K562 (cell line): ENCODE measurements at regions not wholly inside any gene's neighbourhood (a gene's known extent, or its start where the extent isn't known, plus 50 kb on each side); places are given as distances from the start of the nearest gene placed in this dataset.

Experiments
- BHLHE40 ChIP-seq: IDR thresholded peaks from 2 replicates; pipeline ENCODE4 v1.6.1; 2011; ENCODE audit warnings: low read length, improper control_type of control experiment
- BMI1 ChIP-seq: fragments of 150-350 bp; IDR thresholded peaks from 2 replicates; pipeline ENCODE4 v1.6.1; 2014; ENCODE audit warnings: low read length
- CBFA2T3 ChIP-seq: fragments of 450-650 bp; IDR thresholded peaks from 2 replicates; pipeline ENCODE4 v1.6.1; 2017
- CCNT2 ChIP-seq: IDR thresholded peaks from 2 replicates; pipeline ENCODE4 v1.6.1; 2011; ENCODE audit warnings: borderline replicate concordance, low read depth, mild to moderate bottlenecking, moderate library complexity, mixed read lengths, low read length; ENCODE audit not compliant: insufficient read length; ENCODE audit errors: extremely low read depth
- FOXM1 ChIP-seq, 2 experiments: fragments of 450-650 bp in 1 of 2; sonication (generic) in 1 of 2; formaldehyde crosslinking in 1 of 2; IDR thresholded peaks; 2 replicates each; pipeline versions ENCODE4 v1.6.1 to v1.9.0; 2017 to 2022; ENCODE audit warnings: low read depth in 2 of 2, mild to moderate bottlenecking in 2 of 2, missing genetic modification reagents in 1 of 2, moderate library complexity in 1 of 2
- GABPA ChIP-seq: fragments of 200-800 bp; sonication (Bioruptor generic); conservative IDR thresholded peaks from 2 replicates; pipeline ENCODE4 v1.6.1; 2016; ENCODE audit warnings: low read depth, missing genetic modification characterization, missing compliant biosample characterization
- KAT8 ChIP-seq: fragments of 450-650 bp; IDR thresholded peaks from 2 replicates; pipeline ENCODE4 v1.6.1; 2016; ENCODE audit warnings: low read depth, mild to moderate bottlenecking
- KDM5B ChIP-seq: fragments of 200-600 bp; sonication (generic); IDR thresholded peaks from 2 replicates; pipeline ENCODE4 v1.6.1; 2012; ENCODE audit warnings: low read depth, mild to moderate bottlenecking, moderate library complexity, low read length, control low read depth, inconsistent platforms; ENCODE audit not compliant: insufficient replicate concordance
- NKRF ChIP-seq: fragments of 450-650 bp; IDR thresholded peaks from 2 replicates; pipeline ENCODE4 v1.6.1; 2016; ENCODE audit warnings: borderline replicate concordance
- POLR2G ChIP-seq: fragments of 200-400 bp; formaldehyde crosslinking; IDR thresholded peaks from 2 replicates; pipeline ENCODE4 v1.6.1; 2017; ENCODE audit warnings: low read depth, mild to moderate bottlenecking, antibody characterized with exemption, low read length, moderate library complexity
- SIX5 ChIP-seq, 2 experiments: IDR thresholded peaks; 2 replicates each; pipeline ENCODE4 v1.6.1; 2011; ENCODE audit warnings: low read length in 2 of 2, borderline replicate concordance in 1 of 2, low read depth in 1 of 2, mild to moderate bottlenecking in 1 of 2, moderate library complexity in 1 of 2; ENCODE audit not compliant: insufficient read depth in 1 of 2
- ZNF766 ChIP-seq: fragments of 200-800 bp; sonication (Bioruptor generic); conservative IDR thresholded peaks from 2 replicates; pipeline ENCODE4 v1.6.1; 2016; ENCODE audit warnings: missing genetic modification characterization, missing compliant biosample characterization
- ZNF79 ChIP-seq: fragments of 250-450 bp; sonication (Bioruptor Pico); IDR thresholded peaks from 2 replicates; pipeline ENCODE4 v1.4.0; 2020; ENCODE audit warnings: low read depth, mild to moderate bottlenecking, moderate library complexity
- TF ChIP-seq, protein P1 (sequence below), 2 experiments: fragments of 450-650 bp in 1 of 2; sonication (generic) in 1 of 2; formaldehyde crosslinking; conservative IDR thresholded peaks; 2 replicates each; pipeline versions ENCODE4 v1.4.0 to v1.8.1; 2020 to 2022; ENCODE audit warnings: mild to moderate bottlenecking in 1 of 2, missing genetic modification reagents in 1 of 2
- TF ChIP-seq, protein P2 (sequence below): sonication (generic); formaldehyde crosslinking; IDR thresholded peaks from 2 replicates; pipeline ENCODE4 v1.9.0; 2022; ENCODE audit warnings: mild to moderate bottlenecking, missing genetic modification reagents
- TF ChIP-seq, protein P3 (sequence below): fragments of 250-450 bp; sonication (Bioruptor Pico); IDR thresholded peaks from 2 replicates; pipeline ENCODE4 v1.9.0; 2021; ENCODE audit warnings: mild to moderate bottlenecking
- TF ChIP-seq, protein P4 (sequence below): fragments of 450-650 bp; IDR thresholded peaks from 2 replicates; pipeline ENCODE4 v1.6.1; 2016

GRCh38 chr12:116434155-116435011 lies 124.8 kb upstream of the MAP1LC3B2 start (continued):
- TF ChIP-seq NKRF: no peak
- no peak for TF ChIP-seq CBFA2T3
- TF ChIP-seq KAT8: no peak
- TF ChIP-seq SIX5 (IDR thresholded peaks at IDR 0.05; ENCODE audit: borderline replicate concordance in 1 of 2, insufficient read depth in 1 of 2, low read depth in 1 of 2, low read length in 2 of 2): no peak
- TF ChIP-seq, protein P1, sequence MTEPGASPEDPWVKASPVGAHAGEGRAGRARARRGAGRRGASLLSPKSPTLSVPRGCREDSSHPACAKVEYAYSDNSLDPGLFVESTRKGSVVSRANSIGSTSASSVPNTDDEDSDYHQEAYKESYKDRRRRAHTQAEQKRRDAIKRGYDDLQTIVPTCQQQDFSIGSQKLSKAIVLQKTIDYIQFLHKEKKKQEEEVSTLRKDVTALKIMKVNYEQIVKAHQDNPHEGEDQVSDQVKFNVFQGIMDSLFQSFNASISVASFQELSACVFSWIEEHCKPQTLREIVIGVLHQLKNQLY (CRISPR knock-in tag; conservative IDR thresholded peaks at IDR 0.05): no peak
- TF ChIP-seq FOXM1 (IDR thresholded peaks at IDR 0.05; ENCODE audit: low read depth): no peak
- TF ChIP-seq FOXM1 (CRISPR knock-in tag; IDR thresholded peaks at IDR 0.05; ENCODE audit: low read depth): no peak
- TF ChIP-seq, protein P2, sequence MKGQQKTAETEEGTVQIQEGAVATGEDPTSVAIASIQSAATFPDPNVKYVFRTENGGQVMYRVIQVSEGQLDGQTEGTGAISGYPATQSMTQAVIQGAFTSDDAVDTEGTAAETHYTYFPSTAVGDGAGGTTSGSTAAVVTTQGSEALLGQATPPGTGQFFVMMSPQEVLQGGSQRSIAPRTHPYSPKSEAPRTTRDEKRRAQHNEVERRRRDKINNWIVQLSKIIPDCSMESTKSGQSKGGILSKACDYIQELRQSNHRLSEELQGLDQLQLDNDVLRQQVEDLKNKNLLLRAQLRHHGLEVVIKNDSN: no peak
- TF ChIP-seq KDM5B: no peak
- no peak for TF ChIP-seq CCNT2
- TF ChIP-seq ZNF766 (CRISPR knock-in tag): no peak
- TF ChIP-seq BMI1: no peak
- TF ChIP-seq POLR2G: no peak
- TF ChIP-seq BHLHE40: peak; percentile 74
- TF ChIP-seq, protein P3, sequence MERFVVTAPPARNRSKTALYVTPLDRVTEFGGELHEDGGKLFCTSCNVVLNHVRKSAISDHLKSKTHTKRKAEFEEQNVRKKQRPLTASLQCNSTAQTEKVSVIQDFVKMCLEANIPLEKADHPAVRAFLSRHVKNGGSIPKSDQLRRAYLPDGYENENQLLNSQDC: no peak
- TF ChIP-seq ZNF79 (CRISPR knock-in tag): no peak
- TF ChIP-seq, protein P4, sequence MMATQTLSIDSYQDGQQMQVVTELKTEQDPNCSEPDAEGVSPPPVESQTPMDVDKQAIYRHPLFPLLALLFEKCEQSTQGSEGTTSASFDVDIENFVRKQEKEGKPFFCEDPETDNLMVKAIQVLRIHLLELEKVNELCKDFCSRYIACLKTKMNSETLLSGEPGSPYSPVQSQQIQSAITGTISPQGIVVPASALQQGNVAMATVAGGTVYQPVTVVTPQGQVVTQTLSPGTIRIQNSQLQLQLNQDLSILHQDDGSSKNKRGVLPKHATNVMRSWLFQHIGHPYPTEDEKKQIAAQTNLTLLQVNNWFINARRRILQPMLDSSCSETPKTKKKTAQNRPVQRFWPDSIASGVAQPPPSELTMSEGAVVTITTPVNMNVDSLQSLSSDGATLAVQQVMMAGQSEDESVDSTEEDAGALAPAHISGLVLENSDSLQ: peak; percentile 26; the same call in 1 of the 2 replicates
- no peak for TF ChIP-seq GABPA (tag)
